ENCODE measurements at regions not wholly inside any gene's neighbourhood (a gene's known extent, or its start where the extent isn't known, plus 50 kb on each side); places are given as distances from the start of the nearest gene placed in this dataset.

GRCh38 chr12:30015631-30016337 is 232.0 kb upstream of the TMTC1 start:
- intact Hi-C loops (cut with DNase I; ENCODE audit: low total_unique reads), result no loop called here
- TF ChIP-seq POLR2A (IDR thresholded peaks at IDR 0.05), result no peak
- WGBS, 2 donors, result 74 to 77% methylated on average over 5 of the region's 5 CpGs
- no peak overlapping the region for H3K4me3 ChIP-seq (ENCODE audit: low read depth, poor library complexity, severe bottlenecking)
- no peak for DNase-seq (ENCODE audit: low spot score in 2 of 2)

- DNase-seq (ENCODE audit: low spot score in 2 of 2), result no peak
- 75 to 80% methylated on average over 1 of the region's 1 CpG for WGBS, 2 donors
- intact Hi-C loops (cut with DNase I; ENCODE audit: low total_unique reads), result no loop called here
- H3K4me3 ChIP-seq (ENCODE audit: low read depth, poor library complexity, severe bottlenecking), result no peak overlapping the region
- TF ChIP-seq POLR2A (IDR thresholded peaks at IDR 0.05) (no peak), CTCF (IDR thresholded peaks at IDR 0.05) (no peak)
These were observed 231.2 kb upstream of the TMTC1 start for GRCh38 chr12:30014991-30015390.

DNA sequence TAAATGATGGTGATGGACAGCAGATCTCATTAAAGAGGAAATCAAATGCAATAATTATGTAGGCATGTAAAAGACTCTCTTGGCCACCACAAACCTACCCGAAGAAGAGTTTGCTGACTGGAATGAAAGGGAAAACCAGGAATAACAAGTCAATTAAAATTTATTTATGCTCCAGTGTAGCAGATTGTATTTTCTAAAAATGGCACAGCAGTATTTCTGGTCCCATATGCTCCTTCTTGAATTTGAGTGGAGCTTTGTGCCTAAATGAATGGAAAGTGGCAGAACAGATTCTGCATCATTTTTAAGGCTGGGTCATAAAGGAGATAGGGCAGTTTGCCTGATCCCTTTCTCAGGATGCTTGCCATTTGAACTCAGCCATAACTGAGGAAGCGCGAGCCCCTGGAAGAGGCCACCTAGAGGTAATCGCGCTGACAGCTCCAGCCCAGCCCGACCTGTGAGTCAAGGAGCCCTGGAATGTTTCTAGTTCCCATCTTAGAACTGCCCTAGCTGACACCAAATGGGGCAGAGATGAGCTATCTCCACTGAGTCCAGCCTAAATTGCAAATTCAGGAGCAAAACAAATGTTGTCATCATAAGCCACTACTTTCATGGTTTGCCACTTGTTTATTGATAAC is 229.2 kb upstream of the TMTC1 start:
- 76 to 82% methylated on average over 6 of the region's 6 CpGs for WGBS, 2 donors
- TF ChIP-seq CTCF (IDR thresholded peaks at IDR 0.05) (no peak), POLR2A (IDR thresholded peaks at IDR 0.05) (no peak)
- intact Hi-C loops (cut with DNase I; ENCODE audit: low total_unique reads), result no loop called here
- no peak for DNase-seq (ENCODE audit: low spot score in 2 of 2)
- H3K4me3 ChIP-seq (ENCODE audit: low read depth, poor library complexity, severe bottlenecking), result no peak overlapping the region

GRCh38 chr12:30010071-30011052 is 226.6 kb upstream of the TMTC1 start:
- intact Hi-C loops (cut with DNase I; ENCODE audit: low total_unique reads), result no loop called here
- 30 to 43% methylated on average over 1 of the region's 1 CpG for WGBS, 2 donors
- DNase-seq (ENCODE audit: low spot score in 2 of 2), result no peak
- no peak overlapping the region for H3K4me3 ChIP-seq (ENCODE audit: low read depth, poor library complexity, severe bottlenecking)
- TF ChIP-seq POLR2A (IDR thresholded peaks at IDR 0.05) (no peak), CTCF (IDR thresholded peaks at IDR 0.05) (no peak)

GRCh38 chr12:30006021-30006420 is 222.3 kb upstream of the TMTC1 start:
- H3K4me3 ChIP-seq (ENCODE audit: low read depth, poor library complexity, severe bottlenecking), result no peak overlapping the region
- intact Hi-C loops (cut with DNase I; ENCODE audit: low total_unique reads), result no loop called here
- WGBS, 2 donors, result 76 to 81% methylated on average over 1 of the region's 1 CpG
- TF ChIP-seq CTCF (IDR thresholded peaks at IDR 0.05) (no peak), POLR2A (IDR thresholded peaks at IDR 0.05) (no peak)
- no peak for DNase-seq (ENCODE audit: low spot score in 2 of 2)

GRCh38 chr12:30003321-30003720 is 219.6 kb upstream of the TMTC1 start:
- no peak for DNase-seq (ENCODE audit: low spot score in 2 of 2)
- intact Hi-C loops (cut with DNase I; ENCODE audit: low total_unique reads), result no loop called here
- TF ChIP-seq CTCF (IDR thresholded peaks at IDR 0.05) (no peak), POLR2A (IDR thresholded peaks at IDR 0.05) (no peak)
- H3K4me3 ChIP-seq (ENCODE audit: low read depth, poor library complexity, severe bottlenecking), result no peak overlapping the region
- 84 to 88% methylated on average over 2 of the region's 2 CpGs for WGBS, 2 donors
